HCT116 (cell line): ENCODE measurements at regions not wholly inside any gene's neighbourhood (a gene's known extent, or its start where the extent isn't known, plus 50 kb on each side); places are given as distances from the start of the nearest gene placed in this dataset.

Source experiments
- ATAC-seq: fragments of 200-7000 bp; cut with Tn5 transposase; 2 replicates; pipeline ENCODE4 v1.9.1; 2020; ENCODE audit warnings: mild to moderate bottlenecking, moderate library complexity
- BruUV-seq: library from RNA; stranded (reverse); fragments of 400-500 nt; replicated peaks from 2 replicates; lab custom pipeline; 2021; lab: Mats Ljungman, UMichigan
- CTCF ChIA-PET: fragments of 300-600 bp; sonication (Branson Sonifier 250); formaldehyde crosslinking; loops from one replicate; lab custom pipeline; 2021; ENCODE audit warnings: antibody characterized with exemption; lab: Charles Lee
- POLR2A ChIA-PET: fragments of 300-600, 350-600 bp; sonication (Branson Sonifier 250); formaldehyde crosslinking; loops from one replicate; lab custom pipeline; 2021; ENCODE audit warnings: antibody characterized with exemption; lab: Charles Lee
- RAD21 ChIA-PET, 2 experiments: fragments of 300-600 bp; sonication (Branson Sonifier 250); formaldehyde crosslinking; loops; one replicate each; lab custom pipeline; 2023; ENCODE audit warnings: low total read pairs in 2 of 2; ENCODE audit not compliant: uncharacterized antibody in 2 of 2, unreplicated experiment in 2 of 2, low non-redundant PET in 1 of 2; lab: Charles Lee
- DNase-seq: peaks from one replicate; pipeline ENCODE4 v3.0.0-alpha.2; 2010; ENCODE audit warnings: low read depth, low spot score
- H2AFZ ChIP-seq: fragments of 200-600 bp; shearing (Covaris generic), sonication (generic); 2 replicates; pipeline ENCODE4 v1.6.1; 2017; ENCODE audit warnings: low read depth, mixed run types, mixed read lengths, antibody characterized with exemption, low read length; ENCODE audit not compliant: poor library complexity, severe bottlenecking
- H3K27ac ChIP-seq: 2 replicates; pipeline ENCODE4 v1.5.1; 2012; ENCODE audit warnings: low read depth, low read length
- H3K27me3 ChIP-seq: fragments of 200-600 bp; sonication (generic); 2 replicates; pipeline ENCODE4 v1.6.1; 2016; ENCODE audit warnings: mixed run types, low read length, mixed read lengths; ENCODE audit not compliant: insufficient read depth
- H3K36me3 ChIP-seq, 2 experiments: fragments of 200-500 bp in 1 of 2; fragments of 200-600 bp in 1 of 2; sonication (Bioruptor generic) in 1 of 2; sonication (generic) in 1 of 2; 2 replicates each; pipeline versions ENCODE4 v1.5.1 to v1.6.1; 2014 to 2016; ENCODE audit warnings: low read length in 2 of 2, inconsistent platforms in 1 of 2, mixed read lengths in 1 of 2, mixed run types in 1 of 2; ENCODE audit not compliant: insufficient read depth in 2 of 2, control insufficient read depth in 1 of 2
- H3K4me1 ChIP-seq, 2 experiments: fragments of 200-600 bp in 1 of 2; sonication (generic) in 1 of 2; 2 replicates each; pipeline versions ENCODE4 v1.5.1 to v1.6.1; 2012 to 2017; ENCODE audit warnings: low read length in 2 of 2, inconsistent platforms in 1 of 2, mild to moderate bottlenecking in 1 of 2, mixed read lengths in 1 of 2, mixed run types in 1 of 2, moderate library complexity in 1 of 2; ENCODE audit not compliant: insufficient read depth in 2 of 2, control insufficient read depth in 1 of 2
- H3K4me2 ChIP-seq: fragments of 200-600 bp; sonication (generic); 2 replicates; pipeline ENCODE4 v1.6.1; 2017; ENCODE audit warnings: mixed run types, low read length, mixed read lengths
- H3K4me3 ChIP-seq, 2 experiments: fragments of 200-600 bp in 1 of 2; sonication (generic) in 1 of 2; replicated peaks in 1 of 2; 2 replicates each; pipeline ENCODE4 v1.5.1; 2011 to 2016; ENCODE audit warnings: low read length in 2 of 2, control low read depth in 1 of 2, low read depth in 1 of 2, mild to moderate bottlenecking in 1 of 2, mixed read lengths in 1 of 2, mixed run types in 1 of 2
- H3K79me2 ChIP-seq: fragments of 200-600 bp; sonication (generic); 2 replicates; pipeline ENCODE4 v1.6.1; 2017; ENCODE audit warnings: mild to moderate bottlenecking, mixed run types, low read length, moderate library complexity, mixed read lengths; ENCODE audit not compliant: insufficient read depth
- H3K9ac ChIP-seq: fragments of 200-600 bp; sonication (generic); 2 replicates; pipeline ENCODE4 v1.6.1; 2016; ENCODE audit warnings: low read length, mixed read lengths
- H3K9me2 ChIP-seq: fragments of 200-600 bp; sonication (generic), shearing (Covaris generic); 2 replicates; pipeline ENCODE4 v1.6.1; 2017; ENCODE audit warnings: mixed run types, mild to moderate bottlenecking, moderate library complexity; ENCODE audit not compliant: insufficient read depth
- H3K9me3 ChIP-seq, 2 experiments: fragments of 200-500 bp in 1 of 2; fragments of 200-600 bp in 1 of 2; sonication (Bioruptor generic) in 1 of 2; sonication (generic) in 1 of 2; 2 replicates each; pipeline ENCODE4 v1.6.1; 2014 to 2017; ENCODE audit warnings: low read length in 2 of 2, mixed read lengths in 2 of 2, inconsistent platforms in 1 of 2, low read depth in 1 of 2, mild to moderate bottlenecking in 1 of 2, mixed run types in 1 of 2, moderate library complexity in 1 of 2; ENCODE audit not compliant: control insufficient read depth in 1 of 2, insufficient read depth in 1 of 2
- H4K20me1 ChIP-seq: fragments of 200-600 bp; sonication (generic), shearing (Covaris generic); 2 replicates; pipeline ENCODE4 v1.6.1; 2017; ENCODE audit warnings: mixed run types, mild to moderate bottlenecking, moderate library complexity; ENCODE audit not compliant: insufficient read depth
- ATF3 ChIP-seq: IDR thresholded peaks from 2 replicates; pipeline ENCODE4 v1.6.1; 2012
- CEBPB ChIP-seq: IDR thresholded peaks from 2 replicates; pipeline ENCODE4 v1.6.1; 2012; ENCODE audit warnings: low read depth
- CTCF ChIP-seq, 3 experiments: fragments of 200-600 bp in 1 of 3; sonication (generic) in 1 of 3; IDR thresholded peaks in 2 of 3; conservative IDR thresholded peaks in 1 of 3; 2 replicates each; pipeline ENCODE4 v1.5.1; 2012 to 2017; ENCODE audit warnings: low read depth in 2 of 3, low read length in 2 of 3, antibody characterized with exemption in 1 of 3, borderline replicate concordance in 1 of 3, control low read depth in 1 of 3, mild to moderate bottlenecking in 1 of 3, mixed read lengths in 1 of 3, mixed run types in 1 of 3, moderate library complexity in 1 of 3; ENCODE audit not compliant: insufficient read depth in 1 of 3
- ELF1 ChIP-seq: IDR thresholded peaks from 2 replicates; pipeline ENCODE4 v1.6.1; 2012; ENCODE audit warnings: low read depth, borderline replicate concordance
- EZH2 ChIP-seq: fragments of 200-600 bp; sonication (generic); IDR thresholded peaks from 2 replicates; pipeline ENCODE4 v1.6.1; 2017; ENCODE audit warnings: antibody characterized with exemption, mixed run types
- EZH2phosphoT487 ChIP-seq: fragments of 200-600 bp; IDR thresholded peaks from 2 replicates; pipeline ENCODE4 v1.6.1; 2018; ENCODE audit warnings: antibody characterized with exemption, borderline replicate concordance
- FOSL1 ChIP-seq: IDR thresholded peaks from 2 replicates; pipeline ENCODE4 v1.6.1; 2012; ENCODE audit warnings: low read depth
- MAX ChIP-seq: IDR thresholded peaks from 2 replicates; pipeline ENCODE4 v1.6.1; 2012
- POLR2A ChIP-seq: IDR thresholded peaks from 2 replicates; pipeline ENCODE4 v1.7.0; 2011; ENCODE audit warnings: borderline replicate concordance; ENCODE audit not compliant: insufficient read depth, insufficient read length; ENCODE audit errors: extremely low read depth
- POLR2AphosphoS5 ChIP-seq: IDR thresholded peaks from 2 replicates; pipeline ENCODE4 v1.6.1; 2011; ENCODE audit warnings: mild to moderate bottlenecking, low read depth, low read length, moderate library complexity
- RAD21 ChIP-seq: IDR thresholded peaks from 2 replicates; pipeline ENCODE4 v1.6.1; 2012; ENCODE audit warnings: low read depth, mild to moderate bottlenecking
- REST ChIP-seq: IDR thresholded peaks from 2 replicates; pipeline ENCODE4 v1.6.1; 2012; ENCODE audit warnings: low read depth
- SIN3A ChIP-seq: IDR thresholded peaks from 2 replicates; pipeline ENCODE4 v1.6.1; 2012; ENCODE audit warnings: low read depth
- SP1 ChIP-seq: IDR thresholded peaks from 2 replicates; pipeline ENCODE4 v1.6.1; 2012; ENCODE audit warnings: low read depth
- SRF ChIP-seq: IDR thresholded peaks from 2 replicates; pipeline ENCODE4 v1.6.1; 2012; ENCODE audit warnings: low read depth
- TCF7L2 ChIP-seq: IDR thresholded peaks from 2 replicates; pipeline ENCODE4 v1.7.0; 2011; ENCODE audit warnings: borderline replicate concordance, inconsistent platforms; ENCODE audit not compliant: insufficient read depth, insufficient read length; ENCODE audit errors: extremely low read depth
- YY1 ChIP-seq: IDR thresholded peaks from 2 replicates; pipeline ENCODE4 v1.6.1; 2011; ENCODE audit warnings: low read length, low read depth, moderate library complexity, mild to moderate bottlenecking; ENCODE audit not compliant: insufficient replicate concordance; ENCODE audit errors: extremely low read depth
- ZBTB33 ChIP-seq: IDR thresholded peaks from 2 replicates; pipeline ENCODE4 v1.6.1; 2011; ENCODE audit warnings: mild to moderate bottlenecking, low read length, moderate library complexity; ENCODE audit not compliant: insufficient replicate concordance; ENCODE audit errors: extremely low read depth
- ZNF274 ChIP-seq: fragments of 200-500 bp; sonication (Bioruptor generic); IDR thresholded peaks from 2 replicates; pipeline ENCODE4 v1.6.1; 2014; ENCODE audit warnings: mild to moderate bottlenecking, low read depth, low read length, inconsistent platforms
- intact Hi-C: fragments of 100-400 bp; cut with micrococcal nuclease; formaldehyde crosslinking; loops from 2 replicates; pipeline ENCODE4 v1.10.0; 2022

- no peak for TF ChIP-seq CTCF (IDR thresholded peaks at IDR 0.05 in 2 of 3, conservative IDR thresholded peaks at IDR 0.05 in 1 of 3; ENCODE audit: borderline replicate concordance in 1 of 3, insufficient read depth in 1 of 3, low read depth in 2 of 3, low read length in 2 of 3)
- TF ChIP-seq, all 23 proteins: peak for 0
These were observed 109.2 kb downstream of the PSAT1 start (continued) for GRCh38 chr9:78406146-78406545.

GRCh38 chr9:78406933-78407332 is 110.0 kb downstream of the PSAT1 start:
- H3K9me3 ChIP-seq, result no peaks in the 10 kb centered on the region
- H2AFZ ChIP-seq, result no peak overlapping the region
- CTCF ChIA-PET, result no interaction called here
- H3K4me2 ChIP-seq, result no peak overlapping the region
- ATAC-seq (no peak), DNase-seq (no peak)
- no peak overlapping the region for H3K4me3 ChIP-seq
- no peaks in the 10 kb centered on the region for H4K20me1 ChIP-seq
- H3K36me3 ChIP-seq, result no peaks in the 10 kb centered on the region
- POLR2A ChIA-PET, result no interaction called here
- H3K9ac ChIP-seq, result no peak overlapping the region
- intact Hi-C loops, result no loop called here
- no peaks in the 10 kb centered on the region for H3K27me3 ChIP-seq
- no peaks in the 10 kb centered on the region for H3K9me2 ChIP-seq
- RAD21 ChIA-PET, result no interaction called here
- no peak overlapping the region for H3K27ac ChIP-seq
- TF ChIP-seq EZH2 (no peak), MAX (no peak), ELF1 (no peak), SIN3A (no peak), EZH2phosphoT487 (no peak), FOSL1 (no peak), SP1 (no peak), TCF7L2 (no peak), POLR2AphosphoS5 (no peak), SRF (no peak), ATF3 (no peak), ZBTB33 (no peak), CEBPB (no peak), YY1 (no peak), RAD21 (no peak), POLR2A (no peak), REST (no peak), ZNF274 (no peak)
- TF ChIP-seq, all 23 proteins: peak for 0
- H3K4me1 ChIP-seq, result no peaks in the 10 kb centered on the region
- BruUV-seq, result no TSS peak
- H3K79me2 ChIP-seq, result no peaks in the 10 kb centered on the region
